MCF 10A (cell line): ENCODE measurements at regions not wholly inside any gene's neighbourhood (a gene's known extent, or its start where the extent isn't known, plus 50 kb on each side); places are given as distances from the start of the nearest gene placed in this dataset.

Source experiments
- BruUV-seq: library from RNA; stranded (reverse); fragments of 400-500 nt; replicated peaks from 2 replicates; lab custom pipeline; 2021; lab: Mats Ljungman, UMichigan
- CTCF ChIA-PET: fragments of 300-600 bp; sonication (Branson Sonifier 250); formaldehyde crosslinking; extraction: SDS; loops from one replicate; lab custom pipeline; 2021; ENCODE audit warnings: antibody characterized with exemption, inconsistent platforms; lab: Yijun Ruan, JAX
- POLR2A ChIA-PET: fragments of 300-600, 350-650 bp; sonication (Branson Sonifier 250); formaldehyde crosslinking; extraction: SDS; loops from one replicate; lab custom pipeline; 2020; ENCODE audit warnings: antibody characterized with exemption, inconsistent platforms; lab: Yijun Ruan, JAX
- DNase-seq: peaks from one replicate; pipeline ENCODE4 v3.0.0-alpha.2; 2018; ENCODE audit not compliant: unreplicated experiment
- H3K27ac Mint-ChIP-seq: one replicate; pipeline ENCODE4 v1.8.0; 2022; ENCODE audit warnings: mild to moderate bottlenecking, low read depth, mixed read lengths; ENCODE audit not compliant: unreplicated experiment
- H3K27me3 Mint-ChIP-seq: one replicate; pipeline ENCODE4 v1.8.0; 2022; ENCODE audit warnings: mixed read lengths; ENCODE audit not compliant: insufficient read depth, unreplicated experiment
- H3K36me3 Mint-ChIP-seq: one replicate; pipeline ENCODE4 v1.8.0; 2022; ENCODE audit warnings: mild to moderate bottlenecking, moderate library complexity, mixed read lengths; ENCODE audit not compliant: insufficient read depth, unreplicated experiment
- H3K4me1 Mint-ChIP-seq: one replicate; pipeline ENCODE4 v1.8.0; 2022; ENCODE audit warnings: mixed read lengths; ENCODE audit not compliant: insufficient read depth, unreplicated experiment
- H3K4me3 Mint-ChIP-seq: one replicate; pipeline ENCODE4 v1.8.0; 2022; ENCODE audit warnings: mild to moderate bottlenecking, moderate library complexity, mixed read lengths; ENCODE audit not compliant: unreplicated experiment
- H3K9me3 Mint-ChIP-seq: one replicate; pipeline ENCODE4 v1.8.0; 2022; ENCODE audit warnings: mixed read lengths; ENCODE audit not compliant: unreplicated experiment
- CTCF ChIP-seq: fragments of 200-600 bp; IDR thresholded peaks from one replicate; pipeline ENCODE4 v1.8.0; 2022; ENCODE audit warnings: antibody characterized with exemption, mild to moderate bottlenecking; ENCODE audit not compliant: unreplicated experiment
- intact Hi-C: fragments of 100-400 bp; cut with micrococcal nuclease; formaldehyde crosslinking; loops from 2 replicates; pipeline ENCODE4 v1.14.1; 2022

DNA sequence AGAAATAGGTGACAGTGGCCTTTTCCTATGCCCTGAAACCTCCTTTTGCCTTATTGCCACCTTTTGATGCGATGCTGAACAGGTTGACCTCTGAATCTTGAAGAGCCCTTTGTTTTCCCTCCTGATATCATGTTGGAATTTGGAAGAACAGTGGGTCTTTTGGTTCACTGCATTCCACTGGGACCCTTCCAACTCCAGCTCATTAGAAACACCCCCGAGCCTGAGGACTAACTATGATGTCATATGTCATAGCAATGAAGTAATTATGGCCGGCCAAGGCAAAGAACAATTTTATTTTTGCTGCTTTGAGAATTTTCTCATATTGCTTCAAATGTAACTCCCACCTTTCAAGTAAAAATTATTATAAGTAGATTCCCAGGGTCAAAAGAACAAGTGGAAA lies 353.4 kb upstream of the JAG1 start:
- no peak for DNase-seq
- no peaks in the 10 kb centered on the region for H3K36me3 Mint-ChIP-seq
- TF ChIP-seq CTCF: no peak
- ChIA-PET CTCF (no interaction called here), POLR2A (no interaction called here)
- no peaks in the 10 kb centered on the region for H3K27me3 Mint-ChIP-seq
- H3K4me3 Mint-ChIP-seq: no peak overlapping the region
- no peaks in the 10 kb centered on the region for H3K4me1 Mint-ChIP-seq
- intact Hi-C loops: no loop called here
- BruUV-seq: no TSS peak
- H3K9me3 Mint-ChIP-seq: peaks cover 7% of the 10 kb centered on the region
- H3K27ac Mint-ChIP-seq: no peak overlapping the region

DNA sequence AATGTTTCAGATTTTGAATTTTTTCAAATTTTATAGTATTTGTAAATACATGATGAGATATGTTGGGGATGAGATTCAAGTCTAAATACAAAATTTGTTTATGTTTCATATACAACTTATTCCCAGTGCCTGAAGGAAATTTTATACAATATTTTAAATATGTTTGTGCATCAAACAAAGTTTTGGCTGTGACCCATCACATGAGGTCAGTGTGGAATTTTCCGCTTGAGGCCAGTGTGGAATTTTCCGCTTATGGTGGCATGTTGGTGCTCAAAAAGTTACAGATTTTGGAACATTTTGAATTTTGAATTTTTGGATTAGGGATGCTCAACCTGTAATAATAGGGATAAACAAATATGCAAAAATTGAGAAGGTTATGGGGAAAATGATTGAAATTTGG lies 356.6 kb upstream of the JAG1 start:
- CTCF ChIA-PET: interaction anchor here (0.7 to 1.0 kb wide), 2 partner anchors 37 to 106 kb away, joined by 3 to 4 read pairs; no protein-coding TSS in a partner anchor

GRCh38 chr20:11031300-11031699 lies 357.5 kb upstream of the JAG1 start:
- ChIA-PET POLR2A (no interaction called here), CTCF (interaction anchor here (0.7 to 1.3 kb wide), 3 partner anchors 9 to 186 kb away, joined by 4 read pairs; no protein-coding TSS in a partner anchor)
- no TSS peak for BruUV-seq
- H3K4me3 Mint-ChIP-seq: no peak overlapping the region
- no peaks in the 10 kb centered on the region for H3K4me1 Mint-ChIP-seq
- no peak for TF ChIP-seq CTCF
- H3K27me3 Mint-ChIP-seq: no peaks in the 10 kb centered on the region
- peaks cover 10% of the 10 kb centered on the region for H3K9me3 Mint-ChIP-seq
- no peak for DNase-seq
- H3K36me3 Mint-ChIP-seq: no peaks in the 10 kb centered on the region
- H3K27ac Mint-ChIP-seq: no peak overlapping the region
- intact Hi-C loops: no loop called here

More for the DNA sequence above, 356.6 kb upstream of the JAG1 start:
- POLR2A ChIA-PET: interaction anchor here (0.6 kb wide), 2 partner anchors 346 to 356 kb away, joined by 3 read pairs; no protein-coding TSS in a partner anchor
- intact Hi-C loops: no loop called here
- Mint-ChIP-seq H3K9me3 (peaks cover 16% of the 10 kb centered on the region), H3K27ac (no peak overlapping the region), H3K4me1 (no peaks in the 10 kb centered on the region), H3K36me3 (no peaks in the 10 kb centered on the region), H3K4me3 (no peak overlapping the region), H3K27me3 (no peaks in the 10 kb centered on the region)
- no TSS peak for BruUV-seq
- no peak for DNase-seq
- TF ChIP-seq CTCF: no peak

- Mint-ChIP-seq H3K36me3 (no peaks in the 10 kb centered on the region), H3K9me3 (peaks cover 10% of the 10 kb centered on the region), H3K27me3 (no peaks in the 10 kb centered on the region), H3K4me3 (no peak overlapping the region), H3K27ac (no peak overlapping the region), H3K4me1 (no peaks in the 10 kb centered on the region)
- CTCF ChIA-PET: interaction anchor here (1.0 to 1.6 kb wide), 4 partner anchors 10 to 18 kb away, joined by 3 to 4 read pairs (median 4); no protein-coding TSS in a partner anchor
- intact Hi-C loops: no loop called here
- BruUV-seq: no TSS peak
- no peak for TF ChIP-seq CTCF
- DNase-seq: no peak
- POLR2A ChIA-PET: interaction anchor here (0.7 to 0.8 kb wide), 2 partner anchors 15 to 175 kb away, joined by 3 read pairs; no protein-coding TSS in a partner anchor
Measured at GRCh38 chr20:11032611-11033010, 358.8 kb upstream of the JAG1 start.
